Activated naive CD4-positive, alpha-beta T cell treated with anti-CD3 and anti-CD28 coated beads, Interleukin-2, amount 10 ng/mL, durations not matched to agents 7 days and 5 days (primary cell): ENCODE measurements at regions not wholly inside any gene's neighbourhood (a gene's known extent, or its start where the extent isn't known, plus 50 kb on each side); places are given as distances from the start of the nearest gene placed in this dataset.

Experiments
- CTCF ChIA-PET: fragments of 350-600 bp; sonication (Branson Sonifier 250); formaldehyde crosslinking; loops from one replicate; lab custom pipeline; 2021; ENCODE audit warnings: antibody characterized with exemption; lab: Charles Lee
- DNase-seq: peaks from one replicate; pipeline ENCODE4 v3.0.0-alpha.2; 2020
- H3K27ac Mint-ChIP-seq: one replicate; pipeline ENCODE4 v1.8.0; 2021; ENCODE audit warnings: mild to moderate bottlenecking, moderate library complexity, mixed read lengths
- H3K27me3 Mint-ChIP-seq: one replicate; pipeline ENCODE4 v1.8.0; 2021; ENCODE audit warnings: mild to moderate bottlenecking, mixed read lengths
- H3K36me3 Mint-ChIP-seq: one replicate; pipeline ENCODE4 v1.8.0; 2021; ENCODE audit warnings: mixed read lengths
- H3K4me1 Mint-ChIP-seq: one replicate; pipeline ENCODE4 v1.8.0; 2021; ENCODE audit warnings: mixed read lengths
- H3K4me3 Mint-ChIP-seq: one replicate; pipeline ENCODE4 v1.8.0; 2021; ENCODE audit warnings: mild to moderate bottlenecking, moderate library complexity, mixed read lengths
- H3K9me3 Mint-ChIP-seq: one replicate; pipeline ENCODE4 v1.8.0; 2021; ENCODE audit warnings: mixed read lengths

- Mint-ChIP-seq H3K4me3 (no peak overlapping the region), H3K4me1 (no peaks in the 10 kb centered on the region), H3K9me3 (no peaks in the 10 kb centered on the region), H3K27ac (no peak overlapping the region), H3K27me3 (peaks cover 26% of the 10 kb centered on the region), H3K36me3 (no peaks in the 10 kb centered on the region)
- no peak for DNase-seq
- CTCF ChIA-PET, result no interaction called here
Observed at GRCh38 chr4:138911909-138912703, 103.5 kb upstream of the NOCT start.

GRCh38 chr4:138910914-138911336 lies 104.7 kb upstream of the NOCT start:
- H3K36me3 Mint-ChIP-seq, result no peaks in the 10 kb centered on the region
- H3K9me3 Mint-ChIP-seq, result no peaks in the 10 kb centered on the region
- no peak for DNase-seq
- no peak overlapping the region for H3K4me3 Mint-ChIP-seq
- H3K27me3 Mint-ChIP-seq, result peaks cover 26% of the 10 kb centered on the region
- H3K4me1 Mint-ChIP-seq, result no peaks in the 10 kb centered on the region
- H3K27ac Mint-ChIP-seq, result no peak overlapping the region
- CTCF ChIA-PET, result no interaction called here

- DNase-seq, result no peak
- CTCF ChIA-PET, result interaction anchor here (1.4 kb wide), 1 partner anchor 40 kb away, joined by 4 read pairs; no protein-coding TSS in a partner anchor
- Mint-ChIP-seq H3K27me3 (peaks cover 26% of the 10 kb centered on the region), H3K4me3 (no peak overlapping the region), H3K9me3 (no peaks in the 10 kb centered on the region), H3K4me1 (no peaks in the 10 kb centered on the region), H3K36me3 (no peaks in the 10 kb centered on the region), H3K27ac (no peak overlapping the region)
Observed at GRCh38 chr4:138910195-138910913, 105.2 kb upstream of the NOCT start.

DNA sequence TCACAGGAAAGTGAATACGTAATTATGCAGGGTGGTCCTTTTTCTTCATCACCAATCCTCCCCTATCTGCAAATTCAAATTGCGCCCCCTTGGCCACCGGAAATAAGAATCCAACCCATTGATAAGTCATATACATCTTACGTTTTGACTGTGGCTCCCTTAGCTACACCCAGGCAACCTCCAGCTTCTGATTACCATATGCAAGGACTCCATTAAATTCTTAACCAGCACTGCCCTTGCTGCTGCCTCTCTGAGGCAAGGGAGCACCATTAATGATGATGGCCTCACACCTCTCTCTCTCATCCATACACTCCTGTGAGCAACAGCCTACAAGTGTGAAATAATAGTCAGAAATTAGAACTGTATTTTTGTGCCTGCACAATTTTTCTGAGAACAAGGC lies 106.0 kb upstream of the NOCT start:
- CTCF ChIA-PET, result interaction anchor here (1.4 kb wide), 1 partner anchor 39 kb away, joined by 4 read pairs; no protein-coding TSS in a partner anchor
- Mint-ChIP-seq H3K4me1 (no peaks in the 10 kb centered on the region), H3K36me3 (no peaks in the 10 kb centered on the region), H3K27me3 (peaks cover 26% of the 10 kb centered on the region), H3K4me3 (no peak overlapping the region), H3K27ac (no peak overlapping the region), H3K9me3 (no peaks in the 10 kb centered on the region)
- no peak for DNase-seq

- no peaks in the 10 kb centered on the region for H3K36me3 Mint-ChIP-seq
- DNase-seq, result no peak
- H3K27ac Mint-ChIP-seq, result no peak overlapping the region
- CTCF ChIA-PET, result interaction anchor here (0.6 kb wide), 1 partner anchor 1096 kb away, joined by 3 read pairs; no protein-coding TSS in a partner anchor
- no peaks in the 10 kb centered on the region for H3K4me1 Mint-ChIP-seq
- H3K27me3 Mint-ChIP-seq, result peaks cover 25% of the 10 kb centered on the region
- no peak overlapping the region for H3K4me3 Mint-ChIP-seq
- H3K9me3 Mint-ChIP-seq, result no peaks in the 10 kb centered on the region
Observed at GRCh38 chr4:138908134-138908533, 107.4 kb upstream of the NOCT start.

DNA sequence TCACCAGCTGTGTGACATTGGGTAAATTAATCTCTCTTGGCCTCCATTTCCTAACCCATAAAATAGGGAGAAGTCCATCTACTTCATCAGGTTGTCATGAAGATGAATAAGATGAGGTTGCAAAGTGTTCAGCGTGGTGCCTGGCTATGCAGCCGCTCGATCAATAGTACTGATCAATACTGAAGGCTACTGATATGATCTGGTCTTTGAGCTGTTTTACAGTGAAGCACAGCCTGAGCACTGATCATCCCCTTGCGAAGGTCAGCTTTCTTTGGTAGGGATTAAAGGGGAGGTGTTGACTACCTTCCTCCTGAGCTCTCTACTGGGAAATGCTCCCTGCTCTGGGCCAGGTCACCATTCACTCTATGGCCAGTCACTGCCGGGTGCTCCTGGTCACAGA lies 108.4 kb upstream of the NOCT start:
- no peak for DNase-seq
- Mint-ChIP-seq H3K4me1 (no peaks in the 10 kb centered on the region), H3K27me3 (peaks cover 18% of the 10 kb centered on the region), H3K27ac (no peak overlapping the region), H3K9me3 (no peaks in the 10 kb centered on the region), H3K36me3 (no peaks in the 10 kb centered on the region), H3K4me3 (no peak overlapping the region)
- CTCF ChIA-PET, result no interaction called here

DNA sequence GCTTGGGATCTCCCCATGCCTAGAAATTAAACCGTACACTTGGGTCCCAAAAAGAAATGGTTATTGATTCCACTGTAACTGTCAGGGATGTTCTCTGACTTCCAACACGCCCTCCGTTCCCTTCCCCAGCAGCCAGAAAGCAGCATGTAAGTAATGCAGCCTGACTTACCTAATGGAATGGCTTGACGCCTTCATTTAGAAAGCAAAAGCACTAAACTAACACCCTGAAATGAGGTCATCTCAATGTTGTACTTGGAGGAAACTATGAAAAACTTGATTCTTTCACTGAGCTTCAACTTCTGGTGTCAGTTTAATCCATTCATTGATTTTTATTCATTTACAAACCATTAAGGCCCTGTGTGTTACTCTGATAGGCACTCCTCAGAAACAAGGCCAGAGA lies 110.8 kb upstream of the NOCT start:
- H3K4me1 Mint-ChIP-seq, result no peaks in the 10 kb centered on the region
- no peak overlapping the region for H3K4me3 Mint-ChIP-seq
- no peaks in the 10 kb centered on the region for H3K9me3 Mint-ChIP-seq

DNA sequence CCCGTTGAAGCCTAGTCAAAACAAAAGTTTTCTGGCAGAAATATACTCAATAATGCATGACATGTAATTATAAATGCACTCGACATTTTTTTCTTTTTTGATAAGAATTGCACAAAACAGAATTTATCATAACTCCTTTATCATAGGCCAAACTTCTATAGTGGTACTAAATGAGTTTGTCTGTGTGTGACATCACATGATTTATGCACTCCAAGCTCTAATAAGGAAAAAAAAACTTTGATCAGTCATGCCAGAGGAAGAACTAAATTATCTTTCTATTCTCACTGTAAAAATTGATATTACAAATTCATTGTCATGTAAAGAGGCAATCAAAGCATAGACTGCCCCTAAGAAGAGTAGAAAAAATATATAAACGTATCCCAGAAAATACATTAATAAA lies 112.4 kb upstream of the NOCT start:
- Mint-ChIP-seq H3K9me3 (no peaks in the 10 kb centered on the region), H3K27ac (no peak overlapping the region), H3K36me3 (no peaks in the 10 kb centered on the region), H3K4me3 (no peak overlapping the region), H3K4me1 (peaks cover under 1% of the 10 kb centered on the region), H3K27me3 (peaks cover 3% of the 10 kb centered on the region)
- CTCF ChIA-PET, result no interaction called here
- DNase-seq, result no peak

More for the DNA sequence above, 110.8 kb upstream of the NOCT start:
- Mint-ChIP-seq H3K27ac (no peak overlapping the region), H3K36me3 (no peaks in the 10 kb centered on the region), H3K27me3 (peaks cover 6% of the 10 kb centered on the region)
- DNase-seq, result no peak
- CTCF ChIA-PET, result no interaction called here

GRCh38 chr4:138902705-138903104 lies 112.9 kb upstream of the NOCT start:
- no peak for DNase-seq
- CTCF ChIA-PET, result no interaction called here
- Mint-ChIP-seq H3K4me3 (no peak overlapping the region), H3K27ac (no peak overlapping the region), H3K9me3 (no peaks in the 10 kb centered on the region), H3K4me1 (peaks cover 5% of the 10 kb centered on the region), H3K27me3 (no peaks in the 10 kb centered on the region), H3K36me3 (no peaks in the 10 kb centered on the region)

DNA sequence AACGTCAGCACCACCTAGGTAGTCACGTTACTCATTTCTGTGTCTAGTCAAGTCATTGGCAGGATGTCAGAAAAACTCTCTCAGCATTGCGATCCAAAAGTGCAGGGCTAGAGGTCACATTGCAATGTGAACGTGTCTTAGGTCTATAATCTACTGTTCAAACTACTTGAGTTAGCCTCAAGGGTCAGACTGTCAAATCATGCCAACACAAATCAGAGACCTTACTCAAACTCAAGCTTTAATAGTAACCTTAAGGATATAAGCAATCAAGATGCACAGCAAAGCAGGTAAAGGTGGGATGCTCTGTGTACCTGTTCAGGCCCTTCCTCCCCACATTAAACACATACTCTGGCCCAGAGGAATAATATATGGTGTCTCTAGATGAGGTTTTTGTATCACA lies 114.4 kb upstream of the NOCT start:
- no peak for DNase-seq
- CTCF ChIA-PET, result no interaction called here
- H3K27ac Mint-ChIP-seq, result no peak overlapping the region
- no peak overlapping the region for H3K4me3 Mint-ChIP-seq
- no peaks in the 10 kb centered on the region for H3K27me3 Mint-ChIP-seq
- no peaks in the 10 kb centered on the region for H3K36me3 Mint-ChIP-seq
- H3K9me3 Mint-ChIP-seq, result no peaks in the 10 kb centered on the region
- peaks cover 11% of the 10 kb centered on the region for H3K4me1 Mint-ChIP-seq

DNA sequence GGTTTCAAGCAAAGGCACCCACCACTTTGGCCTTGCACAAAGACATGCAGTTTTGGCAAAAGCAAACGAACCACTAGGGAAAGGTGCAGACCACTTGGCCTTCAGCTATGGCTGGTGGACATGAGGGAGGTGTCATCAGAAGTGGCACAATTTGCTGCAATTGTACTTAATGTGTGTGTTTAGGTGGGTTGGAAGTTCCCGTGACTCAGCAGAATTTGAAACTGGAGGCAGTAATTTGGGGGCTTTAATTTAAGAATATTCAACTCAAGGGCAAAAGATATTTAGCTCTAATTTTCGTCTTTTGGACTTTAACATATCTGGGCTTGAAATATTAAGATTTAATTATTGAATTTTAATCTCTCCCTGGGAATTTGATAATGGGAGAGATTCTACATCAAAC lies 115.6 kb upstream of the NOCT start:
- no peak for DNase-seq
- peaks cover 4% of the 10 kb centered on the region for H3K27me3 Mint-ChIP-seq
- no peaks in the 10 kb centered on the region for H3K9me3 Mint-ChIP-seq
- H3K36me3 Mint-ChIP-seq, result no peaks in the 10 kb centered on the region
- CTCF ChIA-PET, result no interaction called here
- H3K4me3 Mint-ChIP-seq, result no peak overlapping the region
- peaks cover 11% of the 10 kb centered on the region for H3K4me1 Mint-ChIP-seq
- H3K27ac Mint-ChIP-seq, result no peak overlapping the region

DNA sequence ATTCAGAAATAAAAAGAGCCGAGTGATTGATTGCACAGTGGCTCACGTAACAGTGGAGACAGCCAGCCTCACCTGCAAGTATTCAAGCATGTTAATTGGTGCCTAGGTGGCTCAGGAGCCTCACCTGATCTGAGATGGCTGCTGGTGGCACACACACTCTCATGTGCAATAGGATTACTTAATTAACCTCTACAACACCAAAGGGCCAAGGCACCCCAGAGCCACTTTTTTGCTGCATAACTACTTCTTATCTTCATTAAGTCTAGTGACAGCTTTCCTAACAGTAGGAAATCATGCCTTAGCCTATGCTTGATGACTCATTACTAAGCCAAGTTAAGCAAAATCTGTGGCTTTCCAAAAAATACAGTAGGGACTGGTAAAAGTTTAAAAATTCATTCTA lies 117.3 kb upstream of the NOCT start:
- Mint-ChIP-seq H3K27ac (no peak overlapping the region), H3K4me3 (no peak overlapping the region), H3K36me3 (no peaks in the 10 kb centered on the region), H3K9me3 (no peaks in the 10 kb centered on the region), H3K27me3 (peaks cover 4% of the 10 kb centered on the region), H3K4me1 (peaks cover 11% of the 10 kb centered on the region)
- CTCF ChIA-PET, result interaction anchor here (0.6 to 1.3 kb wide), 2 partner anchors 9 to 19 kb away, joined by 3 to 5 read pairs; no protein-coding TSS in a partner anchor
- DNase-seq, result no peak

DNA sequence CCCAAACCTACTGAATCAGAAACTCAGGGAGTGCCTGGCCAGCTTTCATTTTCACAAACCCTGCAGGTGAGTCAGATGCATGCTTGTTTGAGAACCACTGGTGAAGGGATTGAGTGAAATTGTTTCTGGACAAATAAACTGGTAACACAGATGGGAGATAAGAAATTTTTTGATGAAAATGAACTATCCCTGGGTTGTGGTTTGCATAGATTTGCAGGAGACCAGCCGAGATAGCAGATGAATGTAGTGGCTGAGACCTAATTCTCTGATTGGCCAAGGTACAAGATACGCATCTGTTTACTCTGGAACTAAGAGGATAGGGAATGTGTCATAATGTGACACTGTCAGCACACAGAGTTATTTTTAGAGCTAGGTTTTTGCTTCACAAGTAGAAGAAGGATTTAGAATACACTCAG lies 117.8 kb upstream of the NOCT start:
- Mint-ChIP-seq H3K27me3 (peaks cover 4% of the 10 kb centered on the region), H3K4me1 (peaks cover 11% of the 10 kb centered on the region), H3K9me3 (no peaks in the 10 kb centered on the region), H3K4me3 (no peak overlapping the region), H3K36me3 (no peaks in the 10 kb centered on the region), H3K27ac (no peak overlapping the region)
- no peak for DNase-seq
- CTCF ChIA-PET, result interaction anchor here (1.3 kb wide), 1 partner anchor 19 kb away, joined by 3 read pairs; no protein-coding TSS in a partner anchor

DNA sequence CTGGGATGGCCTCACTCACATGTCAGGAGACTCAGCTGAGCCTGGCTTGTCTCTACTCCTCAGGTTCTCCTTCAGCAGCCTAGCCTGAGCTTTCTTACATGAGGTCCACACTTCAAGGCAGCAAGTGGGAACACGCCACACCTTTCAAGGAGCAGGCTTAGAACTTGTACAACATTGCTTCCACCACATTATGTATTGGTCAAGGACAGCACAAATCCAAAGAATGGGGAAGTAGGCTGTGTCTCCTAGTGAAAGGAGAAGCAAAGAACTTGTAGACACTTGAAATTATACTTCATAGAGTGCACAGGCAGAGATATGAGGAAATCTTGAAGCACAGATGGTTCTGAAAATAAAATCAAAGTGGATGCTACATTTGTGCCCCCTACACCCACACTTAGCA lies 120.9 kb upstream of the NOCT start:
- H3K27me3 Mint-ChIP-seq, result peaks cover 4% of the 10 kb centered on the region
- H3K36me3 Mint-ChIP-seq, result no peaks in the 10 kb centered on the region
- H3K4me1 Mint-ChIP-seq, result peaks cover 11% of the 10 kb centered on the region
- H3K4me3 Mint-ChIP-seq, result no peak overlapping the region
- no peak for DNase-seq
- no peaks in the 10 kb centered on the region for H3K9me3 Mint-ChIP-seq
- CTCF ChIA-PET, result no interaction called here
- no peak overlapping the region for H3K27ac Mint-ChIP-seq

GRCh38 chr4:138894011-138894410 lies 121.6 kb upstream of the NOCT start:
- Mint-ChIP-seq H3K9me3 (no peaks in the 10 kb centered on the region), H3K27me3 (peaks cover 4% of the 10 kb centered on the region), H3K4me3 (no peak overlapping the region), H3K36me3 (no peaks in the 10 kb centered on the region), H3K27ac (no peak overlapping the region), H3K4me1 (peaks cover 11% of the 10 kb centered on the region)
- CTCF ChIA-PET, result no interaction called here
- DNase-seq, result no peak
